GM23338 (cell line): ENCODE measurements at regions not wholly inside any gene's neighbourhood (a gene's known extent, or its start where the extent isn't known, plus 50 kb on each side); places are given as distances from the start of the nearest gene placed in this dataset.

Experiments used
- ATAC-seq: fragments of 200-7000 bp; cut with Tn5 transposase; 3 replicates; pipeline ENCODE4 v1.9.1; 2020
- DNase-seq: peaks from one replicate; pipeline ENCODE4 v3.0.0-alpha.2; 2015; ENCODE audit warnings: low spot score
- H2AFZ ChIP-seq: fragments of 200-600 bp; sonication (generic); 2 replicates; pipeline ENCODE4 v1.8.0; 2016; ENCODE audit warnings: antibody characterized with exemption, mild to moderate bottlenecking, moderate library complexity
- H3F3A ChIP-seq: fragments of 200-600 bp; sonication (generic); replicated peaks from 2 replicates; pipeline ENCODE4 v1.8.0; 2017; ENCODE audit warnings: antibody characterized with exemption, mixed run types, low read depth
- H3K27ac ChIP-seq: fragments of 200-600 bp; sonication (generic); 2 replicates; pipeline ENCODE4 v1.6.1; 2016; ENCODE audit warnings: low read depth
- H3K27me3 ChIP-seq: fragments of 200-600 bp; sonication (generic); 2 replicates; pipeline ENCODE4 v1.8.0; 2016; ENCODE audit warnings: mild to moderate bottlenecking, mixed run types, moderate library complexity; ENCODE audit not compliant: insufficient read depth
- H3K36me3 ChIP-seq: fragments of 200-600 bp; sonication (generic); 2 replicates; pipeline ENCODE4 v1.8.0; 2016; ENCODE audit warnings: mild to moderate bottlenecking; ENCODE audit not compliant: insufficient read depth
- H3K4me1 ChIP-seq: fragments of 200-600 bp; sonication (generic); 2 replicates; pipeline ENCODE4 v1.8.0; 2016; ENCODE audit warnings: mild to moderate bottlenecking, moderate library complexity; ENCODE audit not compliant: insufficient read depth
- H3K4me2 ChIP-seq: fragments of 200-600 bp; sonication (generic); 2 replicates; pipeline ENCODE4 v1.7.1; 2017; ENCODE audit warnings: mixed run types
- H3K4me3 ChIP-seq: fragments of 200-600 bp; sonication (generic); 2 replicates; pipeline ENCODE4 v1.6.1; 2016; ENCODE audit warnings: mixed run types
- H3K79me2 ChIP-seq: fragments of 200-600 bp; sonication (generic); replicated peaks from 2 replicates; pipeline ENCODE4 v1.8.0; 2017; ENCODE audit warnings: mild to moderate bottlenecking; ENCODE audit not compliant: insufficient read depth
- H3K9me2 ChIP-seq: fragments of 200-600 bp; sonication (generic); 2 replicates; pipeline ENCODE4 v1.8.0; 2017; ENCODE audit not compliant: insufficient read depth
- H4K20me1 ChIP-seq: fragments of 200-600 bp; sonication (generic); replicated peaks from 2 replicates; pipeline ENCODE4 v1.8.0; 2017; ENCODE audit warnings: mild to moderate bottlenecking; ENCODE audit not compliant: insufficient read depth
- H3K27ac Mint-ChIP-seq: 2 replicates; pipeline ENCODE4 v1.8.0; 2020; ENCODE audit warnings: inconsistent platforms, mild to moderate bottlenecking, moderate library complexity, mixed read lengths
- H3K27me3 Mint-ChIP-seq: 3 replicates; pipeline ENCODE4 v1.8.0; 2022; ENCODE audit warnings: low read depth, mild to moderate bottlenecking, moderate library complexity, mixed read lengths, inconsistent platforms; ENCODE audit not compliant: insufficient read depth, poor library complexity
- H3K36me3 Mint-ChIP-seq: 3 replicates; pipeline ENCODE4 v1.8.0; 2021; ENCODE audit warnings: low read depth, mild to moderate bottlenecking, inconsistent platforms, moderate library complexity, mixed read lengths
- H3K4me1 Mint-ChIP-seq: 3 replicates; pipeline ENCODE4 v1.8.0; 2020; ENCODE audit warnings: mild to moderate bottlenecking, inconsistent platforms, mixed read lengths
- H3K4me3 Mint-ChIP-seq: 3 replicates; pipeline ENCODE4 v1.8.0; 2021; ENCODE audit warnings: moderate library complexity, mild to moderate bottlenecking, inconsistent platforms, mixed read lengths
- H3K9me3 Mint-ChIP-seq: 3 replicates; pipeline ENCODE4 v1.8.0; 2020; ENCODE audit warnings: moderate library complexity, mild to moderate bottlenecking, inconsistent platforms, mixed read lengths
- CREB1 ChIP-seq: fragments of 250-450 bp; sonication (Bioruptor Pico); IDR thresholded peaks from 2 replicates; pipeline ENCODE4 v1.5.0; 2020; ENCODE audit warnings: low read depth, mild to moderate bottlenecking, moderate library complexity
- CTCF ChIP-seq, 2 experiments: fragments of 200-600 bp in 1 of 2; sonication (generic) in 1 of 2; conservative IDR thresholded peaks; 2 replicates each; pipeline versions ENCODE4 v1.5.1 to v1.6.1; 2016 to 2017; ENCODE audit warnings: antibody characterized with exemption in 2 of 2, low read depth in 2 of 2, mild to moderate bottlenecking in 2 of 2, moderate library complexity in 1 of 2
- ETS1 ChIP-seq: IDR thresholded peaks from 2 replicates; pipeline ENCODE4 v1.6.1; 2016; ENCODE audit warnings: antibody characterized with exemption
- EZH2 ChIP-seq: fragments of 200-600 bp; sonication (generic); IDR thresholded peaks from one replicate; pipeline ENCODE4 v1.8.0; 2017; ENCODE audit warnings: antibody characterized with exemption, mild to moderate bottlenecking, low read depth; ENCODE audit not compliant: unreplicated experiment
- EZH2phosphoT487 ChIP-seq: fragments of 200-600 bp; sonication (generic); IDR thresholded peaks from one replicate; pipeline ENCODE4 v1.8.1; 2018; ENCODE audit warnings: antibody characterized with exemption; ENCODE audit not compliant: unreplicated experiment
- JUNB ChIP-seq: IDR thresholded peaks from one replicate; pipeline ENCODE4 v1.6.1; 2016; ENCODE audit warnings: antibody characterized with exemption; ENCODE audit not compliant: unreplicated experiment
- NANOG ChIP-seq: IDR thresholded peaks from 2 replicates; pipeline ENCODE4 v1.6.1; 2016; ENCODE audit warnings: antibody characterized with exemption, borderline replicate concordance
- POLR2AphosphoS5 ChIP-seq: IDR thresholded peaks from 2 replicates; pipeline ENCODE4 v1.6.1; 2016; ENCODE audit warnings: antibody characterized with exemption, low read depth
- REST ChIP-seq: IDR thresholded peaks from one replicate; pipeline ENCODE4 v1.6.1; 2018; ENCODE audit warnings: antibody characterized with exemption; ENCODE audit not compliant: unreplicated experiment
- STAT1 ChIP-seq: IDR thresholded peaks from one replicate; pipeline ENCODE4 v1.6.1; 2016; ENCODE audit warnings: antibody characterized with exemption; ENCODE audit not compliant: unreplicated experiment
- ZNF114 ChIP-seq: fragments of 250-450 bp; sonication (Bioruptor Pico); IDR thresholded peaks from 2 replicates; pipeline ENCODE4 v1.5.0; 2020; ENCODE audit warnings: mild to moderate bottlenecking, moderate library complexity
- ZNF331 ChIP-seq: fragments of 250-450 bp; sonication (Bioruptor Pico); IDR thresholded peaks from 2 replicates; pipeline ENCODE4 v1.5.0; 2020; ENCODE audit warnings: low read depth, mild to moderate bottlenecking, moderate library complexity

- H3K4me3 Mint-ChIP-seq, result no peak overlapping the region
- no peaks in the 10 kb centered on the region for H3K36me3 ChIP-seq
- H3K4me2 ChIP-seq, result no peak overlapping the region
- H4K20me1 ChIP-seq, result no peaks in the 10 kb centered on the region
- H3K9me3 Mint-ChIP-seq, result no peaks in the 10 kb centered on the region
- no peaks in the 10 kb centered on the region for H3K9me2 ChIP-seq
- peak; percentile 30; the same call in 2 of the 3 replicates for ATAC-seq
- no peaks in the 10 kb centered on the region; the same call in 2 of the 3 replicates for H3K36me3 Mint-ChIP-seq
- DNase-seq, result peak; percentile 2
- no peaks in the 10 kb centered on the region for H3K79me2 ChIP-seq
- no peaks in the 10 kb centered on the region for H3F3A ChIP-seq
- TF ChIP-seq EZH2phosphoT487 (no peak), ZNF331 (CRISPR knock-in tag) (no peak), POLR2AphosphoS5 (no peak), CTCF (conservative IDR thresholded peaks at IDR 0.05; ENCODE audit: low read depth in 2 of 2) (peak in 1 of 2 experiments; percentile 39; a peak in 2 of 4 replicates)
- H3K27ac Mint-ChIP-seq, result no peak overlapping the region
- no peaks in the 10 kb centered on the region for H3K27me3 Mint-ChIP-seq
- H3K4me3 ChIP-seq, result no peak overlapping the region
- H2AFZ ChIP-seq, result no peak overlapping the region
- peaks cover 2% of the 10 kb centered on the region; the same call in 1 of the 3 replicates for H3K4me1 Mint-ChIP-seq
- H3K27me3 ChIP-seq, result no peaks in the 10 kb centered on the region
- H3K4me1 ChIP-seq, result no peaks in the 10 kb centered on the region
- no peak overlapping the region for H3K27ac ChIP-seq
Observed at GRCh38 chrX:10854594-10854993, 234.2 kb upstream of the MID1 start.

GRCh38 chrX:10855845-10856244 is 235.5 kb upstream of the MID1 start:
- Mint-ChIP-seq H3K9me3 (no peaks in the 10 kb centered on the region), H3K27ac (no peak overlapping the region), H3K4me1 (no peaks in the 10 kb centered on the region), H3K4me3 (no peak overlapping the region), H3K36me3 (no peaks in the 10 kb centered on the region; the same call in 2 of the 3 replicates), H3K27me3 (no peaks in the 10 kb centered on the region)
- no peak for ATAC-seq
- Histone ChIP-seq H3K4me1 (no peaks in the 10 kb centered on the region), H3K4me3 (no peak overlapping the region), H3K9me2 (no peaks in the 10 kb centered on the region), H2AFZ (no peak overlapping the region), H3K4me2 (no peak overlapping the region), H3K27me3 (no peaks in the 10 kb centered on the region), H3K36me3 (no peaks in the 10 kb centered on the region), H3F3A (no peaks in the 10 kb centered on the region), H4K20me1 (no peaks in the 10 kb centered on the region), H3K27ac (no peak overlapping the region), H3K79me2 (no peaks in the 10 kb centered on the region)
- no peak for DNase-seq
- TF ChIP-seq ETS1 (no peak), ZNF331 (CRISPR knock-in tag) (no peak), CTCF (conservative IDR thresholded peaks at IDR 0.05; ENCODE audit: low read depth in 2 of 2) (no peak), JUNB (no peak), ZNF114 (no peak), REST (no peak), CREB1 (CRISPR knock-in tag) (no peak), EZH2 (no peak), EZH2phosphoT487 (no peak), POLR2AphosphoS5 (no peak), STAT1 (no peak), NANOG (no peak)
